ENCODE measurements at regions not wholly inside any gene's neighbourhood (a gene's known extent, or its start where the extent isn't known, plus 50 kb on each side); places are given as distances from the start of the nearest gene placed in this dataset.

- ChIA-PET POLR2A (ENCODE audit: unreplicated experiment) (no interaction called here), CTCF (interaction anchor here (0.6 to 2.2 kb wide), 4 partner anchors 11 to 373 kb away, joined by 3 to 6 read pairs (median 4); no protein-coding TSS in a partner anchor)
- Histone ChIP-seq H3K79me1 (ENCODE audit: low read depth in 1 of 2, low read length in 2 of 2) (no peaks in the 10 kb centered on the region), H4K20me1 (ENCODE audit: insufficient read depth, low read length) (no peaks in the 10 kb centered on the region), H3K9me3 (ENCODE audit: control insufficient read depth, insufficient read depth, low read length) (peaks cover 2% of the 10 kb centered on the region; the same call in 1 of the 2 replicates), H3K4me3 (ENCODE audit: insufficient read depth, low read depth, low read length) (no peak overlapping the region), H3K27ac (ENCODE audit: insufficient read depth, low read length) (no peak overlapping the region), H2AFZ (replicated peaks; ENCODE audit: low read length, poor library complexity) (peak overlapping the region; percentile 53), H4K5ac (ENCODE audit: low read depth, low read length) (no peak overlapping the region), H3K9ac (ENCODE audit: low read depth, low read length) (no peak overlapping the region), H3K18ac (ENCODE audit: low read depth, low read length) (no peak overlapping the region), H3K4me1 (ENCODE audit: control insufficient read depth, insufficient read depth, low read length) (peaks cover 6% of the 10 kb centered on the region), H2BK5ac (ENCODE audit: low read depth, low read length, poor library complexity, severe bottlenecking) (no peak overlapping the region), H3K56ac (ENCODE audit: extremely low read depth, insufficient read depth, low read length) (no peak overlapping the region), H3K4ac (ENCODE audit: low read depth, low read length) (no peak overlapping the region), H3K36me3 (ENCODE audit: control insufficient read depth, insufficient read depth, low read length) (no peaks in the 10 kb centered on the region), H4K91ac (ENCODE audit: insufficient read depth, low read depth, low read length) (no peak overlapping the region), H3K14ac (replicated peaks; ENCODE audit: low read depth, low read length) (peak overlapping the region; percentile 46), H4K8ac (ENCODE audit: low read depth in 2 of 2, low read length in 2 of 2) (peak overlapping the region in 1 of 2 experiments; percentile 51; a peak in 1 of 4 replicates), H3K9me1 (ENCODE audit: insufficient read depth, low read length) (peaks cover 7% of the 10 kb centered on the region), H3K27me3 (ENCODE audit: control insufficient read depth, insufficient read depth, low read length) (no peaks in the 10 kb centered on the region; the same call in 1 of the 2 replicates), H3K4me2 (ENCODE audit: low read depth, low read length) (no peak overlapping the region), H2BK20ac (ENCODE audit: low read depth, low read length) (no peak overlapping the region), H2AK9ac (replicated peaks; ENCODE audit: low read depth, low read length, poor library complexity) (peak overlapping the region; percentile 44), H2AK5ac (ENCODE audit: low read depth, low read length) (no peak overlapping the region; the same call in 1 of the 2 replicates), H3K23ac (ENCODE audit: low read depth, low read length) (no peak overlapping the region), H2BK15ac (ENCODE audit: low read depth, low read length) (no peak overlapping the region; the same call in 2 of the 3 replicates), H2BK120ac (ENCODE audit: low read depth, low read length) (no peak overlapping the region)
- DNase-seq = peak; percentile 88
- in situ Hi-C loops (cut with MboI; ENCODE audit: low sequenced_read_pairs) (loop anchor here (10.0 kb wide), 1 partner anchor 245 kb away; no protein-coding TSS in a partner anchor), dilution Hi-C loops (cut with HindIII; ENCODE audit: low sequenced_read_pairs, unreplicated experiment) (no loop called here), intact Hi-C loops (cut with micrococcal nuclease) (no loop called here)
- WGBS, 2 experiments (ENCODE audit: extremely low coverage in 2 of 2, insufficient read length in 1 of 2) = no CpG with 5 or more reads among the region's 4 CpGs
- no TSS peak for BruUV-seq (replicated peaks)
- TF ChIP-seq MAFK (IDR thresholded peaks at IDR 0.05; ENCODE audit: low read depth, low read length) (no peak), CEBPB (IDR thresholded peaks at IDR 0.05; ENCODE audit: low read depth, low read length) (peak; percentile 42; the same call in 1 of the 2 replicates)
- no peak for ATAC-seq (ENCODE audit: low read depth)
These were observed 206.1 kb downstream of the RGS3 start for GRCh38 chr9:113669522-113670115.

All from IMR-90 (cell line).